A673 (cell line): ENCODE measurements at regions not wholly inside any gene's neighbourhood (a gene's known extent, or its start where the extent isn't known, plus 50 kb on each side); places are given as distances from the start of the nearest gene placed in this dataset.

Experiments used
- BruUV-seq: library from RNA; stranded (reverse); fragments of 400-500 nt; replicated peaks from 2 replicates; lab custom pipeline; 2021; lab: Mats Ljungman, UMichigan
- CTCF ChIA-PET: fragments of 300-600 bp; sonication (Branson Sonifier 250); formaldehyde crosslinking; loops from one replicate; lab custom pipeline; 2022; ENCODE audit warnings: antibody characterized with exemption; lab: Charles Lee
- POLR2A ChIA-PET: fragments of 300-600 bp; sonication (Branson Sonifier 250); formaldehyde crosslinking; loops from one replicate; lab custom pipeline; 2022; ENCODE audit warnings: antibody characterized with exemption; ENCODE audit not compliant: low non-redundant PET; lab: Charles Lee
- DNase-seq: peaks from one replicate; pipeline ENCODE4 v3.0.0-alpha.2; 2015; ENCODE audit warnings: low spot score
- H3K27ac ChIP-seq: fragments of 200-600 bp; sonication (generic); 2 replicates; pipeline ENCODE4 v1.5.1; 2016; ENCODE audit warnings: mixed run types, low read depth, mild to moderate bottlenecking, mixed read lengths, antibody characterized with exemption, low read length; ENCODE audit not compliant: poor library complexity, severe bottlenecking
- H3K27me3 ChIP-seq: fragments of 200-600 bp; sonication (generic); replicated peaks from 2 replicates; pipeline ENCODE4 v1.6.1; 2017; ENCODE audit warnings: mixed run types, low read depth, mild to moderate bottlenecking, mixed read lengths, antibody characterized with exemption, low read length; ENCODE audit not compliant: insufficient read depth, poor library complexity
- H3K36me3 ChIP-seq: fragments of 200-600 bp; sonication (generic); 2 replicates; pipeline ENCODE4 v1.6.1; 2016; ENCODE audit warnings: mixed run types, mild to moderate bottlenecking, mixed read lengths, antibody characterized with exemption, low read length; ENCODE audit not compliant: insufficient read depth, poor library complexity, severe bottlenecking
- H3K4me1 ChIP-seq: fragments of 200-600 bp; sonication (generic); 2 replicates; pipeline ENCODE4 v1.6.1; 2017; ENCODE audit warnings: mixed run types, mild to moderate bottlenecking, mixed read lengths, antibody characterized with exemption, low read length; ENCODE audit not compliant: insufficient read depth, poor library complexity, severe bottlenecking
- H3K4me3 ChIP-seq: fragments of 200-600 bp; sonication (generic); 2 replicates; pipeline ENCODE4 v1.5.1; 2016; ENCODE audit warnings: low read depth, mixed run types, mild to moderate bottlenecking, mixed read lengths, low read length; ENCODE audit not compliant: poor library complexity, severe bottlenecking
- H3K9me3 ChIP-seq: fragments of 200-600 bp; sonication (generic); 2 replicates; pipeline ENCODE4 v1.6.1; 2016; ENCODE audit warnings: mixed run types, low read depth, mild to moderate bottlenecking, mixed read lengths, antibody characterized with exemption, low read length; ENCODE audit not compliant: poor library complexity, severe bottlenecking
- EZH2 ChIP-seq: fragments of 200-600 bp; sonication (generic); IDR thresholded peaks from 2 replicates; pipeline ENCODE4 v1.6.1; 2017; ENCODE audit warnings: borderline replicate concordance, low read depth, mild to moderate bottlenecking, mixed read lengths, antibody characterized with exemption, low read length; ENCODE audit not compliant: poor library complexity, severe bottlenecking
- intact Hi-C: fragments of 100-400 bp; cut with micrococcal nuclease; formaldehyde crosslinking; loops from one replicate; pipeline ENCODE4 v1.10.0; 2022; ENCODE audit not compliant: unreplicated experiment
- TF ChIP-seq, protein P1 (sequence below): fragments of 300-800, 200-600 bp; sonication (generic); conservative IDR thresholded peaks from 2 replicates; pipeline ENCODE4 v1.5.1; 2017; ENCODE audit warnings: low read depth, mild to moderate bottlenecking, antibody characterized with exemption, low read length, moderate library complexity, mixed read lengths

DNA sequence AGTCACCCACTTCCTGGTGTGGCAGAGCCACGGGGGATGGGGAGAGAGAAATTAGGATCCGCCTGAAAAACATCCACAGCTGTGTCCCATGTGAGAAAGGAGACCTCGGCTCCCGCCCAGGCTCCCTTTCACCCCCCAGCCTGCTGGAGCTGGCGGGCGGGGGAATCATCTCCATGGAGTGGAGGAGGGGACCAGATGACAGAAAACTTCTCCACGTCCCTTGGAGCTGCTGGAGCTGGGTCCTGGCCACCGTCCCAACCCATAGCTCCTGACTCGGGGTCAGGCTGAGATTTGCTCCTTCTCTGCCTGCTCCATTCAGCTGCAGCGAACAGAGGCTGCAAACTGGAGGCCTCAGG, 113.8 kb downstream of the CEBPB start:
- ChIA-PET POLR2A (no interaction called here), CTCF (no interaction called here)
- Histone ChIP-seq H3K4me1 (peaks cover 16% of the 10 kb centered on the region), H3K27ac (no peak overlapping the region), H3K27me3 (no peaks in the 10 kb centered on the region), H3K9me3 (no peaks in the 10 kb centered on the region), H3K36me3 (no peaks in the 10 kb centered on the region), H3K4me3 (no peak overlapping the region)
- BruUV-seq = no TSS peak
- intact Hi-C loops = no loop called here
- DNase-seq = no peak
- TF ChIP-seq, protein P1, sequence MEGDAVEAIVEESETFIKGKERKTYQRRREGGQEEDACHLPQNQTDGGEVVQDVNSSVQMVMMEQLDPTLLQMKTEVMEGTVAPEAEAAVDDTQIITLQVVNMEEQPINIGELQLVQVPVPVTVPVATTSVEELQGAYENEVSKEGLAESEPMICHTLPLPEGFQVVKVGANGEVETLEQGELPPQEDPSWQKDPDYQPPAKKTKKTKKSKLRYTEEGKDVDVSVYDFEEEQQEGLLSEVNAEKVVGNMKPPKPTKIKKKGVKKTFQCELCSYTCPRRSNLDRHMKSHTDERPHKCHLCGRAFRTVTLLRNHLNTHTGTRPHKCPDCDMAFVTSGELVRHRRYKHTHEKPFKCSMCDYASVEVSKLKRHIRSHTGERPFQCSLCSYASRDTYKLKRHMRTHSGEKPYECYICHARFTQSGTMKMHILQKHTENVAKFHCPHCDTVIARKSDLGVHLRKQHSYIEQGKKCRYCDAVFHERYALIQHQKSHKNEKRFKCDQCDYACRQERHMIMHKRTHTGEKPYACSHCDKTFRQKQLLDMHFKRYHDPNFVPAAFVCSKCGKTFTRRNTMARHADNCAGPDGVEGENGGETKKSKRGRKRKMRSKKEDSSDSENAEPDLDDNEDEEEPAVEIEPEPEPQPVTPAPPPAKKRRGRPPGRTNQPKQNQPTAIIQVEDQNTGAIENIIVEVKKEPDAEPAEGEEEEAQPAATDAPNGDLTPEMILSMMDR = no peak
- TF ChIP-seq EZH2 = no peak

DNA sequence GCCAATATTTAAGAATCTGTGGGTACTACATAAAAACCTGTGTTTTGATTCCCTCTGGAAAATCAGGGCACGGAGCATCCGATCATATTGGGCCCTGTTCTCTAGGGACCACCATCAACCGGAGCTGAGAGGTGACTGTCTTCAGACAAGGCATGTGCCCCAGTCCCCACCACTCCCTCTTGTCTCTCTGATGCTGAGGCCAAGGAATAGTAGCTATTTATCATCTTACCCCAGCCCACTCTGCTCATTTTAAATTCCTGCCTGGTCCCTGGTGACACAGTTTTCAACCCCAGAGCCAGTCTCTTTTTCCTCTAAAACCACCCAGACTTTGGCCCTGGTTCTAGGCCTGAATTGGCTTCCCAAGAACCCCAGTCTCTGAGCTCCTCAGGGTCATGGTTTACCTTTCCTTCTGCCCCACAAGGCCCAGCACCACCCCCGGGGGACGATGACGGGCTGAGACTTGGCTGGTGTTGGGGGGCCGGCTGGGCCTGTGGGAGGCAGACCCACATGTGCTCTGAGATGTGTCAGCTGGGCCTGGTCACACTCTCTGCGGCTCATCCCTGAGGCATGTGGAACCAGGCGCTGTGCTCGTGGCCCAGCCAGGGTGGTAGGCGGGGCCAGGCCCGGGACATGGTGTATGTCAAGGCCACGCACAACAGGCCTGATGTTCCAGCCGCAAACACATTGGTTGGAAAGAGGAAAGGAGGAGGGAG, 114.4 kb downstream of the CEBPB start:
- POLR2A ChIA-PET = no interaction called here
- Histone ChIP-seq H3K27ac (no peak overlapping the region), H3K9me3 (no peaks in the 10 kb centered on the region)

DNA sequence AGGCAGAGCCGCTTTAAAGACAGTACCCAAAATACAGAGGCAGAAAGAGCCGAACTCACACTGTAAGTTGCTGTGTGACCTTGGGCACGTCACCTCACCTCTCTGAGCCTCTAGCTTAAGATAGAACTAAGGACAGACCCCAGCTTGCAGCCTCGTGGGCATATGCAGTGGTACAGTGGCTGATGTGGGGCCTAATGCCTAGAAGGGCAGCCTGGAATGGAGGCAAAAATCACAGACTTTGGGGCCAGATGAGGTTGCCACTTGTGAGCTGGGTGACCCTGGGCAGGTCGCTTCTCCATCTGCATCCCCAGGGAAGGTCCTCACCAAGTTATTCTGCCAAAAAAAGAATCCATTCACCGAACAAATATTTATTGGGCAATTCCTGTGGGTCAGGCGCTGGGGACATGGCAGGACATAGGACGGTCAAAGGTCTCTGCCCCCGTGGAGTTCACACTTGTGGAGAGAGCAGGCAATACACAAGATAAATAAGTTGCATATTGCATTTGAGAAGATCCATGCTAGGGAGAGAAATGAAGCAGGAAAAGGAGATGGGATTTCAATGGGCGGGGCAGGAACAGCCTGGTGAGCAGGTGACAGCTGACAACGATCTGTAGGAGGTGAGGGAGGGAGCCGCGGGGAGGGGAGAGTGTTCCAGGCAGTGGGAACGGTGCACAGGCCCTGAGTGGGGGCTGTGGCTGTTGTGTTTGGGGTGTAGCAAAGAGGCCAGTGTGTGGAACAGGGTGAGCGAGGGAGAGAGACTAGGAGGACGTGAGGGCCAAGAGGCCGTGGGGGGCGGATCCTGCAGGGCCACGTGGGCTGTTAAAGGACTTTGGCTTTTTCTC, 115.2 kb downstream of the CEBPB start:
- no TSS peak for BruUV-seq
- CTCF ChIA-PET = no interaction called here
- Histone ChIP-seq H3K27me3 (no peaks in the 10 kb centered on the region), H3K9me3 (no peaks in the 10 kb centered on the region), H3K4me3 (no peak overlapping the region), H3K4me1 (peaks cover 16% of the 10 kb centered on the region), H3K36me3 (no peaks in the 10 kb centered on the region), H3K27ac (no peak overlapping the region)
- DNase-seq = no peak
- TF ChIP-seq, protein P1 = no peak
- TF ChIP-seq EZH2 = no peak
- intact Hi-C loops = no loop called here
- POLR2A ChIA-PET = no interaction called here

More for the DNA sequence above, 114.4 kb downstream of the CEBPB start:
- CTCF ChIA-PET = no interaction called here
- no peak for TF ChIP-seq EZH2
- TF ChIP-seq, protein P1 = no peak
- Histone ChIP-seq H3K4me3 (no peak overlapping the region), H3K4me1 (peaks cover 16% of the 10 kb centered on the region), H3K36me3 (no peaks in the 10 kb centered on the region), H3K27me3 (no peaks in the 10 kb centered on the region)
- BruUV-seq = no TSS peak
- intact Hi-C loops = no loop called here
- no peak for DNase-seq
